ENCODE measurements at regions not wholly inside any gene's neighbourhood (a gene's known extent, or its start where the extent isn't known, plus 50 kb on each side); places are given as distances from the start of the nearest gene placed in this dataset.
"Not testable (repeated sequence)": the region's sequence is repeated elsewhere in the genome, so short reads cannot be mapped to it uniquely, and the experiment has no call there.

DNA sequence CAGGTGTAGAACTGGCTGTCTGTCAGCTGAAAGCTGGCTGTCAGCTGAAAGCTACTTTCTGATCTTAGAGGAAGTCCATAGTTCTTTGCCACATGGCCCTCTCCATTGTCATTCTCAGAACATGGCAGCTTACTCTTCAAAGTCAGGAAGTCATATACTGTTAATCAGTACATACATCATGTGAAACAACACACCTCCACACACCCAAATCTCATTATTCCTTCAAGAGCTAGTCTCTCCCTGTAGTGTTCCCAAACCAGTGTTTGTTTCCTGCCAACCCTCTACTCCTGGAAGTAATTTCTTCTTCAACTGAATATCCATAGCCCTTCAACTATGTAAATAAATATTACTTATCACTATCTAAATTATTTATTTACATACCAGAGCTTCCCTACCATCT, 58.9 kb downstream of the OR5AK2 start:
- no peak for DNase-seq (ENCODE audit: low read depth)

DNA sequence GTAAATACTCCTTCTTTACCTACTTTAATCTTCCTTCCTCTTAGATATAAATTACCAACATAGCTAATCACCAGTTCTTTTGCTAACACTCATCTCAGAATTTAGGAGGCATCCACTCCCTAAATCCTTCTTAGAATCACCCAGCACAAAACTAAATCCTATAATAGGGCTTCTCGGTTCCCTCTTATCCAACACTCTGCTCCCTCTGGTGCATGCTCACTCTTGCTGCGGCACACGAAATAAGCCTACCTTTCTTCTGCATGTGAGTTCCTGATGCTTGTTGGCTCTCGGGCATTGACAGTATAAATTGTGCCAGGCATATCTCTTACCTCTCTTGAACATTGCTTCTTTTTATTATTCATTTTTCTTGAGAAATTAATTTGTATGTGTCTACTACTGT, 61.0 kb downstream of the OR5AK2 start:
- no peak for DNase-seq (ENCODE audit: low read depth)

DNA sequence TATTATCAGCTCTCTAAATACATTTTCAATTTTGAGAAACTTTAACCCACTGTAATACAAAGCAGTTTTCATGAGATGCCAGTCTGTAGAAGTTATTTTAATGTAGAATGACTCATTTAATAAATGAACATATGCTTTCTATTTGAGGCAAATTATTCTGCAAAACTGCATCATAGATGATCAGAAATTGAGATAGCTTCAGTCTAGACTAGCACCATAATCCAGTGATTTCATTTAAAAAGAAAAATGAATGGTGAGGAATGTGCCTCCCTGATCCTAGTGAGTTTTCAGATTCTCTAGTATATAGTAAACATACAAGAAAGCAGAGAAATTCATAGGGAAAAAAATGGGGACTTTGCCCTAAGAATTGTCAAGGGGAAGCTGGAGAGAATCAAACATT, 66.1 kb downstream of the OR5AK2 start:
- DNase-seq (ENCODE audit: low read depth): no peak

DNA sequence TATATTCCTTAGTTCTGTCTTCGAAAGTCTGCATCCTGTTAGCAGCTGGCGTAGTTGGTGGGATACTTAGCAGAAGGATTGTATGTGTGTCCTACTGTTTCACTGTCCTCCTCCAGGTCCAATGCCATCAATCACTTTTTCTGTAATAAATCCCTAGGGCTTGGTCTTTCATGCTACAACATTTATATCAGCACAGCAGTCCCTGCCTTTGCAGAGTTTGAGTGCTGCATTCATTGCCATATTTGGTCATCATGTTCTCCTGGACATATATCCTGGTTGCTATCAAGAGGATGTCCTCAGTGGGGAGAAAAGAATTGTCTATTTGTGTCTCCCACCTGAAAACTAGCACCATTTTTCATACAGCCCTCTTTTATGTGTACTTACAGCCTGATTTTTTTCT, 67.0 kb downstream of the OR5AK2 start:
- DNase-seq (ENCODE audit: low read depth): no peak

DNA sequence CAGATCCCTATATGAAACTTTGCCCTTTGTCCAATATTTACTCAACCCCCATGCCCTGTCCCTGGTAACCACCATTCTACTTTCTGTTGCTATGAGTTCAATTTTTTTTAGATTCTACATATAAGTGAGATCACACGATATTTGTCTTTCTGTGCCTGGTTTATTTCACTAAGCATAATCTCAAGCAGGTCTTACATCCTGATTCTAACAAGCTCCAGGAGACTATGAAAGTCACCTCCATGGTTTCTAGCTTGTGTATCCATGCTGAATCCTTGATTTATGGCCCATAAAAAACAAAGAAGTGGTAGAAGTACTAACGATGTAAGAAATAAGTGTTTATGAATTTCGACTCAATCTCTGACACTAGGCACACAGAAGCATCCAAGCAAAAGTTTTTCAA, 68.0 kb downstream of the OR5AK2 start:
- DNase-seq (ENCODE audit: low read depth): no peak

DNA sequence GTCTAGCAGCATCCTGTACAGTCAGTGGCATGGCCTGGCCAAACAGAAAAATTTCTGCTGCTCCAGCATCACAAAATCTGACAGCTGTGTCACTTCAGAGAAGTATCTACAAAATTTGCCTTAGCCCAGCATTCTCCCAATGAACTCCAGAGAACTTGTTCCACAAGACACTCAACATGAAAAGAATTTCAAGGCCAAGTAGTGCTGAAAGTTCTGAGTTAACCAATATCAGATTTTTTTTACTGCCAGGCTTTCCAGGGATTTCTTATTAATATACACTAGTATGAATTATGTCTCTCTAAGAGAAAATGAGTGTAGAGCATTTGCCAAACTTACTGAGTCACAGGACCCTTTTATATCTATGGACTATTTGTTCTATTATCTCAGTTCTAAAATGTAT, 68.8 kb downstream of the OR5AK2 start:
- DNase-seq (ENCODE audit: low read depth): no peak

DNA sequence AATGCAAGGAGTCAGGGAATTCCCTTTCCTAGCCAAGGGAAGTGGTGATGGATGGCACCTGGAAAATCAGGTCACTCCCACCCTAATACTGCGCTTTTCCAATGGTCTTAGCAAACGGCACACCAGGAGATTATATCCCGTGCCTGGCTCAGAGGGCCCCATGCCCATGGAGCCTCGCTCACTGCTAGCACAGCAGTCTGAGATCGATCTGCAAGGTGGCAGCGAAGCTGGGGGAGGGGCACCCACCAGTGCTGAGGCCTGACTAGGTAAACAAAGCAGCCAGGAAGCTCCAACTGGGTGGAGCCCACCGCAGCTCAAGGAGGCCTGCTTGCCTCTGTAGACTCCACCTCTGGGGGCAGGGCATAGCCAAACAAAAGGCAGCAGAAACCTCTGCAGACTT, 74.2 kb downstream of the OR5AK2 start:
- not testable (repeated sequence) for DNase-seq (ENCODE audit: low read depth)

DNA sequence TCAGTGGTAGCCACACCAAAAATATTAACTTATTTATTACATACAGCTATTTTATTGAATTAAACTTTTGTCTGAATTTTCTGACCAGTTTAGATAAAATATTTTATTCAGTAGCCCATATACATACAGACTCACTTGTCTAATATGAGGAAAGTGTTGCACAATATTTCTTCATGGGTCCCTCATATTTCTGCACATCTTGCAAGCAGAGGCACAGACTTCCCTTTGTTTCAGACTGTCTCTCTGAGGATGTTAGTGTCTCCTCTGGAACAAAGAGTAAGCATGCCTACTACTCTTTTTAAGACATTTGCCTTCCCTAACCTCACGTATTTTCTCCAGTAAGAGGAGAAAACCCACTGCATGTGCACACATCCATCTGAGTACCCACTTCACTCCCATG, 81.2 kb downstream of the OR5AK2 start:
- DNase-seq (ENCODE audit: low read depth): no peak

DNA sequence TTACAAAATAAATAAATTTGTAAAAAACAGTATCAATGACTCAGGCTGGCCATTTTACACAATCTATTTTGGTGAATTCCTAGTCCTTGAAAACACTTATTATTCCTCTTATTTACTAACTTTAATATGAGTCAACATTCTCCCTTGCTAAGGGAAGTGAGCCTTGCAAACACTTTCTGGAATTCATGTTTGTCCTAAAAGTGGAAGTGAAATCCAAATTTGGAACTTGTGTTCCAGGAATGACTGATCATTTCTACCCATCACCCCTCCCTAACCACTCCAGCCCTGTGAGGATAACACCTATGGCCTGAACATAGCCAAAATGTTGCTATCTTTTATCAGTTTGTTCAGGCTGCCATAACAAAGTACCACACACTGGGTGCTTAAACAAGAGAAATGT, 83.1 kb downstream of the OR5AK2 start:
- no peak for DNase-seq (ENCODE audit: low read depth)

DNA sequence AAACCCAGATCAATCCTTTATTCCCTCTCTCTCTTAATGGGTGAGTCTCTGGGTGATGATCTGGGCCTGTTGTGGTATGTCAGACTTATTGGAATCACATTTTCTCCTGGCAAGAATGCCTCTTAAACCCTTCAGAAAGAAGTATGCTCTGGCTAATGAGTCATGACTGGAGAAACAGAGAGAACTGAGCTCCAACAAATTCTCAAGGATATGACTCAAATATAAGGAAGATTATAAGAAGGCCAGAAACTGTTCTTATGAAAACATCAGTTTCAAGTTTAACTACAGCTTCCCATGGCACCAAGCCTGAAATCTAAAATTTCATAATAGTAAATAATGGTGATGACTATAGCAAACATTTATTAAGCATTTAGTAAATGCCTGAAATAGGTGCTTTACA, 83.9 kb downstream of the OR5AK2 start:
- DNase-seq (ENCODE audit: low read depth): no peak

DNA sequence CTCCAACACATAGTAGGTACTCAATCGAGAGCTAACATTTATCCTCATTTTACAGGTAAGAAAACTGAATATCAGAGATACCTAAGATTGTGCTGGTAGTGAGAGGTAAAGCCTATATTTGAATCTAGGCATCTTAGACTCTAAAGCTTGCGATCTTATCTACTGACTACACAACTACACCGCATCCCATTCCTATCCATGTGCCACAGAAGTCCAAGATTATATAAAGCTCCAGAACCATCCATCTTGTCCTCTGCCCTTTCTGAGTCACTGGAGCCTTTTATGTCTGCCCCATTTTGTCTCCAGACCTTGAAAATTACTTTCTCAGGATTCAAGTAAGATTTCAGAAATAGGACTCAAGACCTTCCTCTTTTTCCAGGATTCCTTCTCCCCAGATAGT, 84.4 kb downstream of the OR5AK2 start:
- DNase-seq (ENCODE audit: low read depth): no peak

DNA sequence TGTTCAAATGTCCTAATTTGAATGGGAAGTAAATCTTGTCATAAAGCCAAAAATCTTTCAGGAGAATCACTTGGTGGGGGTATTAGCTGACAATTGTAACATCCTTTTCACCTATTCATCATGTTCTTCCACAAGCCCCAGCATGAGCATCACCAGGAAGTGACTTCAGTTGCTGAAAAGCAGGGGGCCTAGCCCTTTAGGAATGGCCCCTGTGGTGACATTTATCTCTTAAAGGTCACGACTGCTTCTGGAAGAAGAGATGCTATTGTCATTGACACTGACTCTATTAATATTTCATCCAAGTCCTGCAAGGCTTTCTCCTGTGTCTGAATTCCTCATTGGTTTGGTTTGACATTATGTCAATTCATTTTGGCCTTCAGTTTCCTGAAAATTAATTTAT, 92.6 kb downstream of the OR5AK2 start:
- no peak for DNase-seq (ENCODE audit: low read depth)

DNA sequence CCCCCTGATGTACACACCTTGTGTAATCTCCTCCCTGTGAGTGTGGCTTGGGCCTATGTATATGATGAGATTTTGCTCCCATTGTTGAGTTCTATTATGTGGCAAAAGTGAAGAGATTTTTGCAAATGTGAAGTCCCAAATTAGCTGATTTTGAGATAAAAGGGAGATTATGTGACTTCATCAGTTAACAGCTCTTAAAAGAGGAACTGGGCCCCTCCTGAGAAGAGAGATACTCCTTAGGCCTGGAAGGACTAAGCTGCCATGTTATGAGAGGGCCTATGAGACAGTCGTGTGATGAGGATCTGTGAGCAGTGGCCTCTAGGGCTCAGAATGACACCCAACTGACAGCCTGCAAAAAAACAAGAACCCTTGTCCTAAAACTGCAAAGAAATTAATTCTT, 93.4 kb downstream of the OR5AK2 start:
- no peak for DNase-seq (ENCODE audit: low read depth)

DNA sequence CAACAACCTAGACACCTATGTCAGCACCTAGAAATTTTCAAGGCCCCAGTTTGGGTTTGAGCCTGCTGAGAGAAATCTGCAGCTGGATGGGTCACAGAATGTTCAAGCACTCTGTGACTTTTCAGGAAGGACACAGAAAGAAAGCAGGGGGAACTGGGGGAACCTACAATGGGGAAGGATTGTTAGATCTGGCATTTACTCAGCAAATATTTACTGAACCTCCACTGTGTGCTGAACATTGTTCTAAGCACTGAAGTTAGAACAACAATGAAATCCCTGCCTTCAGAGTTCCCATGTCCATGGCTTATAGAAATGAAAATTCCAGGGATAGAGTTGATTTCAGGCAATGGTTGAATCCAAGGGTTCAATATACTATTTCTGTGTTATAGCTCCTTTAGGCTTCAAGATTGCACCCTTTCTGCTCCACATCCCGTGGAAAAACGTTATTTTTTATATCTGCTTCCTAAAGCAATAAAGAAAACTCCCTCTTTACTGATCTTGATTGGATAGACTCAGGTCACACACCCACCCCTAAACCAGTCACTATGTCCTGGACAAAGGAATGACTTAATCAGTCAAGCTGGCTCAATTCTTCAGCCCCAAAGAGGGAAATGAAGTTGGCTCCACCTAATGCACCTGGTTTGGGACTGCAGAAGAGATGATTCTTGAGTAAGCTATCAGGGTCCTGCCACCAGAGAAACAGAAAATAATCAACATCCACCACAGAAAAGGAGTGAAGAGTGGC, 95.1 kb downstream of the OR5AK2 start:
- DNase-seq (ENCODE audit: low read depth): no peak

DNA sequence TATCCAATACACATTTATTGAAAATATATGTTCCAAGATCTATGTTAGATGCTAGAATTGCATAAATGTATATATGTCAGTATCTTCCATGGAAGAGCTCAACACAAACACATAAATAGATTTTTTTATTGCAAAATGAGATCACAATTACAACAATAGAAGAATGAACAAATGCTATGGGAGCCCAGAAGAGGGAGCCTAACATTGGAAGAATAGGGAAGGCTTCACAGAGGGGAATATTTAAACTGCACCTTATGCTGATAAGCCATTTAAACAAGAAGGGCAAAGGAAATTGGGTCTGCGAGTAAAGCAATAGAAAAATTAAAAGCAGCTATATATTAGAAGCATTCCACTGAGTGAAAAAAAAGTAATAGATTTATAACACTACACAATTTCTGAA, 96.1 kb upstream of the LRRC55 start:
- no peak for DNase-seq (ENCODE audit: low read depth)

DNA sequence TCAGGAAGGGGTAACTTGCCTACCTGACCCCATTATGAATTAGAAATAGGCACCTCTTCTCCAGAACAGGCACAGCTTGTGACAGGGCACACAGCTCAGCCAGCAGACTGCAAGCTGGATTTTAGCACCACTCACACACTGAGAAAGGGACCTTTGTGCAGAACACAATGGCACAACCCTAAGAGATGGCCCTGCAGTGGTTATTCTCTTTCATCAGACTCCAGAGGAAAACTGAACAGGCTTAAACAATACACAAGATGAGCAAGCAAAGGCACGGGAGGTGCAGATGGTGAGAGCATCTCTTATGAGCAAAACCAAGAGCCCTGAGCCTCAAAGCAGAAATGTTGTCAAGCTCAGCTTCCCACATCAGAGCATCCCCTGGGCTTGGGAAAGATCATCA, 93.8 kb upstream of the LRRC55 start:
- no peak for DNase-seq (ENCODE audit: low read depth)

DNA sequence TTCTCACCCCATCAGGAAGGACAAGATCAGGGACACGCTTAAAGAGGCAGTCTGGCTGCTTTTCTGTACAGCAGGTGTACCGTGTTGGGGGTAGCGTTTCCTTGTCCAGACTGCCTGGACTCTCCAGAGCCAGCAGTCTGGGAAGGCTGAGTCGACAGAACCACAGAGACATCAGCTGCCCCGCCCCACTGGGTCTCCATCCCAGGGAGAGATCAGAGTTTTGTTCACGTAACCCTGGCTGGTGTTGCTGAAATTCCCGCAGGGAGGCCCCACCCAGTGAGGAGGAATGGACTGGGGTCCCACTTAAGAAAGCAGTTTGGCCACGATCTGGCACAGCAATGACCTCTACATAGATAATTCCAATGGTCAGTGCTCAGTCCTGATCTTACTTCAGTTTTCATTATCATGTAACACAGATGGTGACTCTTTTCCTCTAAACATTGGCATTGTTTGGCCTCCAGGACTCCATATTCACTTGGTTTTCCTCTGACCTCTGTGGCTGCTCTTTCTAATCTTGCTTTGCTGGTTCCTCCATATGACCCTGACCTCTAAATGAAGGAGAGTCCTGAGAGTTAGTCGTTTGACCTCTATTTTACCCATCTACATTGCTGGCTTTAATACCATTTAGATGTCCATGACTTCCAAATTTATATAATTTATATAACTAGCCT, 89.6 kb upstream of the LRRC55 start:
- no peak for DNase-seq (ENCODE audit: low read depth)

DNA sequence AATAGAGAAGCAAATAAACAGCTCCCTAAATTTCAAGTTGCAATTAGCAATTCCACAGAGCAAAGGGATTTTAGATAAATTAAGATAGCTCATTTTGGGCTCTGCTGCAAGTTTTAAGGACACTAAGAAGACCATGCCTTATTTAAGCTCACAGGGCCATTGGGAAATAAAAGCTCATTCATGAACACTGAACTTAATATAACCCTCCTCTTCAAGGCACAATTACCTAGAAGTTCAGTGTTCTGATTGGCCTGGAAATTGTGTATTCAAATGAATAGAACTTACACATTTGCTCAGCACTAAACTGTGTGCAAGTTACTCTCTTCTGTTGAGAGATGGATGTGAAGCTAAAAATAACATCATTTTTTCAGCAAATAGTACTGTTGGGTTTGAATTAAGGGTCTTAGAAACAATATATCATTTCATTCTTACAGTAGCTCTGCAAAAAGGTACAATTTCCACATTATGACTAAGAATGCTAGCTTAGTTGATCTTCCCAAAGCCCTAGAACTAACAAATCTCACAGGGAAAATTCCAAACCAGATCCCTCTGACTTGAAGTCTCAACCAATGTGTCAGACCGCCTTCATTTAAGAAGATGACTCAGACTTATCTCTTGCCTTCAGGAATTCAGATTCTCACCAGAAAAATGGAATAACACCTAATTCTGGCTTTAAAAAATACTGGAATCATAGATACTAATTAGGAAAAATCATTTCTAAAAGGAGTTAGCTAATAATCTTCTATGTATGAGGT, 87.4 kb upstream of the LRRC55 start:
- no peak for DNase-seq (ENCODE audit: low read depth)

DNA sequence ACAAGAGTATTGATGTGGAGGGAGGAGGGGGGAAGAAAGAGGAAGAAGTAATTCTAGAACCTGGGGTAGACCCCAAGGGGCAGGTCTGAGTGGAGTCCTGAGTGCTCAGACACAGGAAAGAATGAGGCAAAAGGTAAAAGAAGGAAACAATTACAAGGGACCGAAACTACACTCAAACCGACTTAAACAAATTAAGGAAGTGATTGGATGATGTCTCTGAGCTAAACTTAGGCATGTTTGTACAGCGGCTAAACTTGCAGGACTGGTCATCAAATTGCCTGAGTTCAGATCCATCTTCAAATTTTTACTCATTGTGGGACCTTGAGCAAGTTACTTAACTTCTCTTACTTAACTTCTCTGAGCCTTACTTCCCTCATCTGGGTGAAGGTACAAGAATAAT, 86.3 kb upstream of the LRRC55 start:
- DNase-seq (ENCODE audit: low read depth): no peak

DNA sequence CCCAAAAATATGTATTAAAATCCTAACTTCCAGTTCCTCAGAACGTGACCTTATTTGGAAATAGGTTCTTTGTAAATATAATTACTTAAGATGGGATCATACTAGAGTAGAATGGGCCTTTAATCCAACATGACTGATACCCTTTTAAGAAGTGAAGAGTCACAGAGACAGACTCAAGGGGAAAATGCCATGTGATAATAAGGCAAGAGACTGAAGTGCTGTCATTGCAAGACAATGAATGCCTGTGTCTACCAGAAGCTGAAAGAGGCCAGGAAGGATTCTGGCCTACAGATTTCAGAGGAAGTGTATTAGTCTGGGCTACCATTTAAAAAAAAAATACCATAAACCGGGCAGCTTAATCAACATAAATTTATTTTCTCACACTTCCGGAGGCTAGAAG, 85.9 kb upstream of the LRRC55 start:
- no peak for DNase-seq (ENCODE audit: low read depth)

DNA sequence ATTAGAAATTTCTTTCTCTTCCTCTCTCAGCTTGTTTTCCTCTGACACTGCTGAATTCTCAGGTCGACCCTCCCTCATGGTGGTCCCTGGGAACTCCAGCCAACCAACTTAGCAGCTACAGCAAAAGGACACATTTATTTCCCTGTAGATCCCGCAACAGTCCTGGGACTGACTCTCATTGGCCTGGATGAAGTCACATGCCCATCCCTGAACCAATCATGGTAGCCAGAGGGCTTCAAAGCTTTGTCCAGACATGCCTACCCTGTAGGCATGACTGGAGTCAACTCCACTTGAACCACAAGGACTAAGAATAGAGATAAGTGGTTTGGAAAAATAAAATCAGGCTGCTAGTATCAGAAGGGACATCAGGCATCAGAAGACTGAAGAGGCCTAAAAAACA, 84.6 kb upstream of the LRRC55 start:
- DNase-seq (ENCODE audit: low read depth): no peak

DNA sequence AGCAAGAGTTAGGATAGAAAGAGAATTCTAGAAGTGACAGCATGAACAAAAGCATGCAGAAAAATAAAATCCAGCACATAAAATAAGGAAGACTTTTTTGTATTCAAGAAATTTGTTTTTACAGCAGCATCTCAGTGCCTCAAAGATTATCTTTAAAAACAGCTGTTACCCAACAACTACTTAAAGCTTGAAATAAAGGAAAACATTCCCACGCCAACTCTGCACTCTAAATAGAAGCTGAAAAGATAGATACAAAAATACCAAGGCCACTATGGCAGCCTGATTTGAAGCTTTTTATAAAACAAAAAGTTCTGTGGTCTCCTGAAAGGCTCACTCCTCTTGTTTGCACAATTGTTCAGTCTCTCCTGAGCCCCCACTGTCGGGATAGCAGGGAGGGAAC, 83.6 kb upstream of the LRRC55 start:
- no peak for DNase-seq (ENCODE audit: low read depth)

DNA sequence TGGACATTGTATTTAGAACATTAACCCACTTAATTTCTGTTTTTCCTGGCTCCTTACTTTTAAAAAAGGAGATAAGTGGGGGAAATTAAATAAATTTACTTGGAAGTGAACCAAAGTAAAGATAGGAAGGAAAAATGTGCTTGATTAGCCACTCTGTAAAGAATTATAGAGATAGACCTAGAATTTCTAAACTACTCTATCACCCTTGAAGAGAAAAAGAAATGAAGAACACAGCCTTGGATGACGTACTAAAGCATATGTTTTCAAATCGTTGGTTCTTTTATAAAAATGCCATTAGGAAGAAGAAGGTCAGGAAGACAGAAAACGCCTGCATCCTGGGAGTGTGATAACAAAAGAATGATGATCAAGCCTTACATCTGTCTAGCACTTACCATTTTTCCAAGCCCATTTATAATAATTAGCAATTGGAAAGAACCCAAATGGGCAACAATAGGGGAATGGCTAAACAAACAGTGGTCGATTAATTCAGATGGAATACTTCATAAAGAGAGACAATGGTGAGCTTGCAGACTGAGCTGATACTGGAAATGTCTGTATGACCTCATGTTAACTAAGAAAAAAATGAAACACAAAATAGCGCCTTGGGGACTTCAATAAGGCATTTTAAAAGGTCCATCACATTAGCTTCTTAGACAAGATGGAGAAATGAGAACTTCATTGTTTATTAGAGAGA, 81.0 kb upstream of the LRRC55 start:
- no peak for DNase-seq (ENCODE audit: low read depth)

Measured in CMK (cell line).